ENCODE measurements at regions not wholly inside any gene's neighbourhood (a gene's known extent, or its start where the extent isn't known, plus 50 kb on each side); places are given as distances from the start of the nearest gene placed in this dataset.

GRCh38 chr4:128456171-128456570, 168.6 kb upstream of the PGRMC2 start:
- no peak for DNase-seq (ENCODE audit: low spot score)
- TF ChIP-seq CTCF (IDR thresholded peaks at IDR 0.05; ENCODE audit: extremely low read depth, missing control alignments) = no peak

GRCh38 chr4:128455480-128455879, 167.9 kb upstream of the PGRMC2 start:
- no peak for DNase-seq (ENCODE audit: low spot score)
- TF ChIP-seq CTCF (IDR thresholded peaks at IDR 0.05; ENCODE audit: extremely low read depth, missing control alignments) = no peak

GRCh38 chr4:128454881-128455280, 167.3 kb upstream of the PGRMC2 start:
- DNase-seq (ENCODE audit: low spot score) = no peak
- TF ChIP-seq CTCF (IDR thresholded peaks at IDR 0.05; ENCODE audit: extremely low read depth, missing control alignments) = no peak

GRCh38 chr4:128454281-128454871, 166.8 kb upstream of the PGRMC2 start:
- peak; percentile 57 for TF ChIP-seq CTCF (IDR thresholded peaks at IDR 0.05; ENCODE audit: extremely low read depth, missing control alignments)

GRCh38 chr4:128452415-128452814, 164.8 kb upstream of the PGRMC2 start:
- TF ChIP-seq CTCF (IDR thresholded peaks at IDR 0.05; ENCODE audit: extremely low read depth, missing control alignments) = no peak
- DNase-seq (ENCODE audit: low spot score) = no peak

More at GRCh38 chr4:128454281-128454871, 166.8 kb upstream of the PGRMC2 start:
- peak; percentile 83 for DNase-seq (ENCODE audit: low spot score)

- no peak for TF ChIP-seq CTCF (IDR thresholded peaks at IDR 0.05; ENCODE audit: extremely low read depth, missing control alignments)
- DNase-seq (ENCODE audit: low spot score) = no peak
Measured at GRCh38 chr4:128451270-128451905, 163.8 kb upstream of the PGRMC2 start.

GRCh38 chr4:128450326-128451120, 162.9 kb upstream of the PGRMC2 start:
- no peak for DNase-seq (ENCODE audit: low spot score)
- TF ChIP-seq CTCF (IDR thresholded peaks at IDR 0.05; ENCODE audit: extremely low read depth, missing control alignments) = no peak

Measured in GM20000 (cell line).